Activated CD4-positive, alpha-beta memory T cell treated with anti-CD3 and anti-CD28 coated beads for 36 hours (primary cell): ENCODE measurements at regions not wholly inside any gene's neighbourhood (a gene's known extent, or its start where the extent isn't known, plus 50 kb on each side); places are given as distances from the start of the nearest gene placed in this dataset.
"Not testable (repeated sequence)": the region's sequence is repeated elsewhere in the genome, so short reads cannot be mapped to it uniquely, and the experiment has no call there.

ENCODE experiments used
- CTCF ChIA-PET: fragments of 350-600 bp; sonication (Branson Sonifier 250); formaldehyde crosslinking; loops from one replicate; lab custom pipeline; 2021; ENCODE audit warnings: antibody characterized with exemption, inconsistent platforms; lab: Charles Lee
- POLR2A ChIA-PET: fragments of 350-600 bp; sonication (Branson Sonifier 250); formaldehyde crosslinking; loops from one replicate; lab custom pipeline; 2021; ENCODE audit warnings: antibody characterized with exemption; lab: Charles Lee
- DNase-seq: peaks from one replicate; pipeline ENCODE4 v3.0.0-alpha.2; 2020
- H3K27ac Mint-ChIP-seq: one replicate; pipeline ENCODE4 v1.8.0; 2021; ENCODE audit warnings: mixed read lengths
- H3K27me3 Mint-ChIP-seq: one replicate; pipeline ENCODE4 v1.8.0; 2021; ENCODE audit warnings: mixed read lengths
- H3K36me3 Mint-ChIP-seq: one replicate; pipeline ENCODE4 v1.8.0; 2021; ENCODE audit warnings: mixed read lengths
- H3K4me1 Mint-ChIP-seq: one replicate; pipeline ENCODE4 v1.8.0; 2021; ENCODE audit warnings: low read depth, mixed read lengths
- H3K4me3 Mint-ChIP-seq: one replicate; pipeline ENCODE4 v1.8.0; 2021; ENCODE audit warnings: mild to moderate bottlenecking, mixed read lengths
- H3K9me3 Mint-ChIP-seq: one replicate; pipeline ENCODE4 v1.8.0; 2021; ENCODE audit warnings: mixed read lengths
- intact Hi-C: fragments of 100-400 bp; cut with micrococcal nuclease; formaldehyde crosslinking; loops from one replicate; pipeline ENCODE4 v1.15.1; 2023

DNA sequence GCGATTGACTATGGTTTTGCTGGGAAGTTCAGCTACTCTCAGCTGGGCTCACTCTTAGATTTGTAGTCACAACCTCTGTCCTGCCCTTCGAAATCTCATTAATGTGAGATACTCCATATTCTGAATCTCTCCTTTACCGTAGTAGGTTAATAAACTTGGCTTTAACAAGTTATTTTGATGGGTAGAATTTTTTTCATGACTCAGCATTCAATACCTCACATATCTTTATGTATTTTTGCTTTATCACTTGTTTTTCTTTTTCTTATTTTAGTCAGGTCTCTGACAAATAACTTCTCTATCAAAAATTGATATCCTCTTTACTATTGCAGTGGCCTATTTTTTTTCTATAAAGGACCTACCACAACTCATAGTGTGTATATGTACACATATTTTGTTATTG is 855.2 kb upstream of the ADGRB3 start:
- H3K27ac Mint-ChIP-seq: no peak overlapping the region
- intact Hi-C loops: no loop called here

DNA sequence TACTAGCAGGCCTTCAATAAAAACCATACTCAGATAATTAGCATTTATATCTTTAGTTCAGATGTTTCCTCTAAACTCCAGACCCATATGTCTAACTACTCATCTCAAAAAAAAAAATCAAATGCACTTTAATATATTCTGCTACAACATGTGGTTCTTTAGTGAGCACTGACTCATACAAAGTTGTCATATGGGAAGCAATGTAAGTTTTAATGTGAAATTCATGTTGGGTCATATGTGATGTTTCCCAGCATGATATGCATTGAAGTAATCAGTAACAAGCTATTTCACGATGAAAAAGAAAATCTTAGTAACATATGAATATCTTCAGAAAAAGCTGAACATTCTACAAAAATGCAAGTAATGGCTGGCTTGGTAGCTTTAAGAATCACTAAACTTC is 859.7 kb upstream of the ADGRB3 start:
- no peaks in the 10 kb centered on the region for H3K4me1 Mint-ChIP-seq
- H3K4me3 Mint-ChIP-seq: no peak overlapping the region
- POLR2A ChIA-PET: no interaction called here
- H3K9me3 Mint-ChIP-seq: peaks cover 5% of the 10 kb centered on the region
- DNase-seq: no peak
- intact Hi-C loops: no loop called here
- CTCF ChIA-PET: no interaction called here
- H3K36me3 Mint-ChIP-seq: no peaks in the 10 kb centered on the region
- H3K27me3 Mint-ChIP-seq: no peaks in the 10 kb centered on the region
- H3K27ac Mint-ChIP-seq: no peak overlapping the region

More for the DNA sequence above, 855.2 kb upstream of the ADGRB3 start:
- ChIA-PET POLR2A (no interaction called here), CTCF (no interaction called here)
- Mint-ChIP-seq H3K9me3 (peaks cover 10% of the 10 kb centered on the region), H3K4me3 (no peak overlapping the region), H3K36me3 (no peaks in the 10 kb centered on the region), H3K27me3 (no peaks in the 10 kb centered on the region), H3K4me1 (no peaks in the 10 kb centered on the region)
- DNase-seq: no peak

- ChIA-PET CTCF (no interaction called here), POLR2A (no interaction called here)
- intact Hi-C loops: no loop called here
- Mint-ChIP-seq H3K4me3 (no peak overlapping the region), H3K36me3 (no peaks in the 10 kb centered on the region), H3K27me3 (no peaks in the 10 kb centered on the region), H3K27ac (no peak overlapping the region), H3K4me1 (no peaks in the 10 kb centered on the region), H3K9me3 (peaks cover 6% of the 10 kb centered on the region)
- DNase-seq: no peak
Observed at GRCh38 chr6:67768972-67769371, 866.1 kb upstream of the ADGRB3 start.

DNA sequence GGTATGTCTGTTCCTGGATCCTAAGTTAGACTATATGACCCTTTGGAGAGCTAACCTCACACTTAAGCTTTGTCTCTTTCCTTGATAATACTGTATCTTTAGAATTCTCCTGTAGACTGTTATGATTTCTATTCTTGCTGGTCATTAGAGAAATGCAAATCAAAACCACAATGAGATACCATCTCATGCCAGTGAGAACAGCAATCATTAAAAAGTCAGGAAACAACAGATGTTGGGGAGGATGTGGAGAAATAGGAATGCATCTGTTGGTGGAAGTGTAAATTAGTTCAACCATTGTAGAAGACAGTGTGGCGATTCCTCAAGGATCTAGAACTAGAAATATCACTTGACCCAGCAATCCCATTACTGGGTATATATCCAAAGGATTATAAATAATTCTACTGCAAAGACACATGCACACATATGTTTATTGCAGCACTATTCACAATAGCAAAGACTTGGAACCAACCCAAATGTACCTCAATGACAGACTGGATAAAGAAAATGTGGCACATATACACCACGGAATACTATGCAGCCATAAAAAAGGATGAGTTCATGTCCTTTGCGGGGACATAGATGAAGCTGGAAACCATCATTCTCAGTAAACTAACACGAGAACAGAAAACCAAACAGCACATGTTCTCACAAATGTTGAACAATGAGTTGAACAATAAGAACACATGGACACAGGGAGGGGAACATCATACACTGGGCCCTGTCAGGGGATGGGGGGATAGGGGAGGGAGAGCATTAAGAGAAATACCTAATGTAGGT is 867.8 kb upstream of the ADGRB3 start:
- CTCF ChIA-PET: not testable (repeated sequence)

GRCh38 chr6:67766057-67766456 is 869.0 kb upstream of the ADGRB3 start:
- no peak overlapping the region for H3K27ac Mint-ChIP-seq
- no peak for DNase-seq
- H3K4me1 Mint-ChIP-seq: no peaks in the 10 kb centered on the region
- POLR2A ChIA-PET: no interaction called here
- CTCF ChIA-PET: no interaction called here
- no peak overlapping the region for H3K4me3 Mint-ChIP-seq
- peaks cover 6% of the 10 kb centered on the region for H3K9me3 Mint-ChIP-seq
- intact Hi-C loops: no loop called here
- H3K36me3 Mint-ChIP-seq: no peaks in the 10 kb centered on the region
- H3K27me3 Mint-ChIP-seq: no peaks in the 10 kb centered on the region

More for the DNA sequence above, 867.8 kb upstream of the ADGRB3 start:
- intact Hi-C loops, H3K27me3 Mint-ChIP-seq, POLR2A ChIA-PET, H3K27ac Mint-ChIP-seq, H3K4me1 Mint-ChIP-seq, H3K9me3 Mint-ChIP-seq, H3K36me3 Mint-ChIP-seq, DNase-seq, H3K4me3 Mint-ChIP-seq: not testable (repeated sequence)

DNA sequence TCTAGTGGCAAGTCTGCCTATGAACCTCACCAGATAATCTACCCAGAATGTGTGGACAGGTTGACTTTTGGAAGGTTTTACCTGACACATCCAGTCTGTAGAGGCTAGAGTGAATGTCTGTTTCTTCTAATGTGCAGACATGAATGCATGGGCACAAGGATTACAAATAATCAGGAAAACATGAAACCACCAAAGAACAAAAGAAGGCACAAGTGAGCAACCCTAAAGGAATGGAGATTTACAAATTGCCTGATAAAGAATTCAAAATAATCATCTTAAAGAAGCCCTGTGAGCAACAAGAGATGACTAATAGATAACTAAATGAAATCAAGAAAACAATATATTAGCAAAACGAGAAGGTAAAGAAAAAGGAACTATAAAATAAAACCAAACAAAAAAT is 876.1 kb upstream of the ADGRB3 start:
- Mint-ChIP-seq H3K9me3 (peaks cover 8% of the 10 kb centered on the region), H3K27ac (no peak overlapping the region), H3K4me1 (no peaks in the 10 kb centered on the region), H3K4me3 (no peak overlapping the region), H3K36me3 (no peaks in the 10 kb centered on the region), H3K27me3 (no peaks in the 10 kb centered on the region)
- ChIA-PET POLR2A (no interaction called here), CTCF (no interaction called here)
- DNase-seq: no peak
- intact Hi-C loops: no loop called here

GRCh38 chr6:67757465-67758033 is 877.5 kb upstream of the ADGRB3 start:
- Mint-ChIP-seq H3K4me3 (no peak overlapping the region), H3K27ac (no peak overlapping the region), H3K9me3 (peaks cover 8% of the 10 kb centered on the region), H3K36me3 (no peaks in the 10 kb centered on the region), H3K27me3 (no peaks in the 10 kb centered on the region), H3K4me1 (no peaks in the 10 kb centered on the region)
- no peak for DNase-seq
- POLR2A ChIA-PET: no interaction called here
- intact Hi-C loops: no loop called here
- CTCF ChIA-PET: no interaction called here

DNA sequence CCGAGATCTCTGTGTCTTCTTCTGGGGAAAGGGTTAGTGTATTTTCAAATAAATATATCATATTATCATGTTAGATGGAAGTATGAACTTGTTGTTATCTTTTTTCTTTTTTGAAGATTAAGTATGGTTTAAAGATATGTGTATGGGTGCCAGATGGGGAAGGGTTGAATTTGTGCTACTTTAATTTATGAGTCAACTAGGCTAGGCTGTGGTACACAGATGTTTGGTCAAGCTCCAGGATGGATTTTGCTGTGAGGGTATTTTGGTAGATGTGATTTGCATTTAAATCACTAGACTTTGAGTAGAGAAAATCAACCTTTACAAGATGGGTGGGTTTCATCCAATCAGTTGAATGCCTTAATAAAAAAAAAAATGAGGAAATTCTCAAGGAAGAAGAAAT is 886.6 kb upstream of the ADGRB3 start:
- intact Hi-C loops: no loop called here
- ChIA-PET POLR2A (no interaction called here), CTCF (no interaction called here)
- Mint-ChIP-seq H3K9me3 (peaks cover 9% of the 10 kb centered on the region), H3K27ac (no peak overlapping the region), H3K36me3 (no peaks in the 10 kb centered on the region), H3K4me3 (no peak overlapping the region), H3K27me3 (no peaks in the 10 kb centered on the region), H3K4me1 (no peaks in the 10 kb centered on the region)
- no peak for DNase-seq

DNA sequence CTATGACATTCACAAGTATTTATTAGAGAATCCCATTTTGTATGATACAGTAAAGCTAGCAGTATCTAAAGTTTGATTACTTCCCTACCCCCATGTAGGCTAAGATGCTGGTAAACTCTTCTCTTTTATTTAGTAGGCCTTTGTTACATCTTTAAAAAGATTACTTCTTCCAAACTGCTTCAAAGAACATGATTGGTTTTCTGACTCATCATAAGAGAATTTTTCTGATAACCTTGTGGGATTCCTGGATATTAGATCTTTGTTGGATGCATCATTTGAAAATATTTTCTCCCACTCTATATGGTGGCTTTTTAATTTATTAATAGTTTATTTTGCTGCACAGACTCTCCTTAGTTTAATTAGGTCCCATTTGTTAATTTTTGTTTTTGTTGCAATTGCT is 898.3 kb upstream of the ADGRB3 start:
- Mint-ChIP-seq H3K4me1 (no peaks in the 10 kb centered on the region), H3K9me3 (peaks cover 7% of the 10 kb centered on the region), H3K27ac (no peak overlapping the region), H3K27me3 (no peaks in the 10 kb centered on the region), H3K36me3 (no peaks in the 10 kb centered on the region), H3K4me3 (no peak overlapping the region)
- DNase-seq: no peak
- ChIA-PET POLR2A (no interaction called here), CTCF (no interaction called here)
- intact Hi-C loops: no loop called here

- intact Hi-C loops: no loop called here
- no peak overlapping the region for H3K4me3 Mint-ChIP-seq
- no peaks in the 10 kb centered on the region for H3K4me1 Mint-ChIP-seq
- H3K27ac Mint-ChIP-seq: no peak overlapping the region
- peaks cover 8% of the 10 kb centered on the region for H3K9me3 Mint-ChIP-seq
- CTCF ChIA-PET: no interaction called here
- POLR2A ChIA-PET: no interaction called here
- no peak for DNase-seq
- H3K36me3 Mint-ChIP-seq: no peaks in the 10 kb centered on the region
- no peaks in the 10 kb centered on the region for H3K27me3 Mint-ChIP-seq
Observed at GRCh38 chr6:67736161-67736560, 898.9 kb upstream of the ADGRB3 start.

DNA sequence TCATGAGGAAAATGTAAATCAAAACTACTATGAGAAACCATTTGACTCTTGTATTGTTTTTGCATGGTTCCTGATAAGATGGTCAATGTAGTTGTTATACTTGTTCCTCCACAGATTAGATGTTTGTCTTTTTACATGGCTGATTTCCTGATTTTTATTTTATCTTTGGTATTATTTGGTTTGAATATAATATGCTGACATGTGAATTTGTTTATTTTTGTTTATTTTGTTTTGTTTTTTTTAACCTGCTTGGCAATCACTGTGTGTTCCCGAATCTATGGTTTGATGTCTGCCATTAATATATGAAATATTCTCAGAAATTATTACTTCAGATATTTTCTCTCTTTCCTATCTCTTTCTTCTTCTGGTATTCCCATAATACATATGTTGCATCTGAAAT is 899.5 kb upstream of the ADGRB3 start:
- intact Hi-C loops: no loop called here
- Mint-ChIP-seq H3K4me1 (no peaks in the 10 kb centered on the region), H3K9me3 (peaks cover 8% of the 10 kb centered on the region), H3K27ac (no peak overlapping the region), H3K27me3 (no peaks in the 10 kb centered on the region), H3K4me3 (no peak overlapping the region), H3K36me3 (no peaks in the 10 kb centered on the region)
- CTCF ChIA-PET: no interaction called here
- POLR2A ChIA-PET: no interaction called here
- no peak for DNase-seq

DNA sequence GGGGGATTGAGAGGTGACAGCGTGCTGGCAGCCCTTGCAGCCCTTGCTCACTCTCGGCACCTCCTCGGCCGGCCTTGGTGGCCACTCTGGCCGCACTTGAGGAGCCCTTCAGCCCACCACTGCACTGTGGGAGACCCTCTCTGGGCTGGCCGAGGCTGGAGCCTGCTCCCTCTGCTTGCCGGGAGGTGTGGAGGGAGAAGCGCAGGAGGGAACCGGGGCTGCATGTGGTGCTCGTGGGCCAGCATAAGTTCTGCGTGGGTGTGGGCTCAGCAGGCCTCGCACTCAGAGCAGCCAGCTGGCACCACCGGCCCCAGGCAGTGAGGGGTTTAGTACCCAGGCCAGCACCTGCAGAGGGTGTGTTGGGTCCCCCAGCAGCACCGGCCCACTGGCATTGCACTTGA is 912.2 kb upstream of the ADGRB3 start:
- Mint-ChIP-seq H3K4me1 (no peaks in the 10 kb centered on the region), H3K27ac (no peak overlapping the region), H3K9me3 (peaks cover 9% of the 10 kb centered on the region), H3K4me3 (no peak overlapping the region), H3K27me3 (no peaks in the 10 kb centered on the region), H3K36me3 (no peaks in the 10 kb centered on the region)
- ChIA-PET CTCF (no interaction called here), POLR2A (no interaction called here)
- DNase-seq: no peak
- intact Hi-C loops: no loop called here

- intact Hi-C loops: no loop called here
- ChIA-PET POLR2A (no interaction called here), CTCF (no interaction called here)
- Mint-ChIP-seq H3K4me1 (no peaks in the 10 kb centered on the region), H3K4me3 (no peak overlapping the region), H3K9me3 (peaks cover 13% of the 10 kb centered on the region), H3K36me3 (no peaks in the 10 kb centered on the region), H3K27me3 (no peaks in the 10 kb centered on the region), H3K27ac (no peak overlapping the region)
- no peak for DNase-seq
Observed at GRCh38 chr6:67717281-67717680, 917.8 kb upstream of the ADGRB3 start.
